WERI-Rb-1 (cell line): ENCODE measurements at regions not wholly inside any gene's neighbourhood (a gene's known extent, or its start where the extent isn't known, plus 50 kb on each side); places are given as distances from the start of the nearest gene placed in this dataset.

Experiments
- DNase-seq: peaks from one replicate; pipeline ENCODE4 v3.0.0-alpha.2; 2020
- H3K27ac ChIP-seq: fragments of 250-450 bp; sonication (Bioruptor Pico); 2 replicates; pipeline ENCODE4 v1.5.1; 2020; ENCODE audit warnings: mild to moderate bottlenecking, moderate library complexity
- H3K27me3 ChIP-seq: fragments of 250-450 bp; sonication (Bioruptor Pico); 2 replicates; pipeline ENCODE4 v1.5.1; 2021; ENCODE audit warnings: mild to moderate bottlenecking, low read depth, moderate library complexity; ENCODE audit not compliant: insufficient read depth, severe bottlenecking
- H3K36me3 ChIP-seq: fragments of 250-450 bp; sonication (Bioruptor Pico); 2 replicates; pipeline ENCODE4 v1.5.1; 2020; ENCODE audit warnings: mild to moderate bottlenecking, moderate library complexity
- H3K4me3 ChIP-seq: 2 replicates; pipeline ENCODE4 v1.5.1; 2011; ENCODE audit warnings: low read depth, mild to moderate bottlenecking, control low read depth, low read length
- H3K9me3 ChIP-seq: fragments of 250-450 bp; sonication (Bioruptor Pico); 2 replicates; pipeline ENCODE4 v1.5.1; 2021; ENCODE audit warnings: mild to moderate bottlenecking, moderate library complexity; ENCODE audit not compliant: severe bottlenecking
- CTCF ChIP-seq: IDR thresholded peaks from 2 replicates; pipeline ENCODE4 v1.5.1; 2011; ENCODE audit warnings: low read depth, mild to moderate bottlenecking, control low read depth, inconsistent platforms, low read length

- Histone ChIP-seq H3K27ac (no peak overlapping the region), H3K27me3 (no peaks in the 10 kb centered on the region), H3K36me3 (no peaks in the 10 kb centered on the region), H3K9me3 (no peaks in the 10 kb centered on the region), H3K4me3 (no peak overlapping the region)
- no peak for DNase-seq
- TF ChIP-seq CTCF, result no peak
These were observed 199.4 kb upstream of the ST8SIA4 start for GRCh38 chr5:101102506-101102905.

- TF ChIP-seq CTCF, result no peak
- no peak for DNase-seq
- H3K36me3 ChIP-seq, result no peaks in the 10 kb centered on the region
- no peak overlapping the region for H3K27ac ChIP-seq
- no peaks in the 10 kb centered on the region for H3K27me3 ChIP-seq
- no peaks in the 10 kb centered on the region for H3K9me3 ChIP-seq
- H3K4me3 ChIP-seq, result no peak overlapping the region
These were observed 188.8 kb upstream of the ST8SIA4 start for GRCh38 chr5:101091902-101092301.

- Histone ChIP-seq H3K36me3 (no peaks in the 10 kb centered on the region), H3K9me3 (no peaks in the 10 kb centered on the region), H3K27ac (no peak overlapping the region), H3K4me3 (no peak overlapping the region), H3K27me3 (no peaks in the 10 kb centered on the region)
- no peak for DNase-seq
- TF ChIP-seq CTCF, result no peak
These were observed 181.3 kb upstream of the ST8SIA4 start for GRCh38 chr5:101084353-101084752.

- no peak overlapping the region for H3K27ac ChIP-seq
These were observed 177.6 kb upstream of the ST8SIA4 start for GRCh38 chr5:101080462-101081240.

GRCh38 chr5:101068298-101068697 is 165.2 kb upstream of the ST8SIA4 start:
- Histone ChIP-seq H3K27ac (no peak overlapping the region), H3K9me3 (no peaks in the 10 kb centered on the region), H3K27me3 (no peaks in the 10 kb centered on the region), H3K36me3 (no peaks in the 10 kb centered on the region), H3K4me3 (no peak overlapping the region)
- no peak for TF ChIP-seq CTCF
- DNase-seq, result no peak

More at GRCh38 chr5:101080462-101081240, 177.6 kb upstream of the ST8SIA4 start:
- no peaks in the 10 kb centered on the region for H3K27me3 ChIP-seq
- DNase-seq, result no peak
- H3K36me3 ChIP-seq, result no peaks in the 10 kb centered on the region
- H3K4me3 ChIP-seq, result no peak overlapping the region
- no peaks in the 10 kb centered on the region for H3K9me3 ChIP-seq
- TF ChIP-seq CTCF, result no peak

GRCh38 chr5:101067429-101067828 is 164.3 kb upstream of the ST8SIA4 start:
- TF ChIP-seq CTCF, result no peak
- DNase-seq, result no peak
- peaks cover 2% of the 10 kb centered on the region for H3K9me3 ChIP-seq
- no peaks in the 10 kb centered on the region for H3K27me3 ChIP-seq
- H3K36me3 ChIP-seq, result no peaks in the 10 kb centered on the region
- H3K27ac ChIP-seq, result no peak overlapping the region
- no peak overlapping the region for H3K4me3 ChIP-seq
